ENCODE measurements at regions not wholly inside any gene's neighbourhood (a gene's known extent, or its start where the extent isn't known, plus 50 kb on each side); places are given as distances from the start of the nearest gene placed in this dataset.

DNA sequence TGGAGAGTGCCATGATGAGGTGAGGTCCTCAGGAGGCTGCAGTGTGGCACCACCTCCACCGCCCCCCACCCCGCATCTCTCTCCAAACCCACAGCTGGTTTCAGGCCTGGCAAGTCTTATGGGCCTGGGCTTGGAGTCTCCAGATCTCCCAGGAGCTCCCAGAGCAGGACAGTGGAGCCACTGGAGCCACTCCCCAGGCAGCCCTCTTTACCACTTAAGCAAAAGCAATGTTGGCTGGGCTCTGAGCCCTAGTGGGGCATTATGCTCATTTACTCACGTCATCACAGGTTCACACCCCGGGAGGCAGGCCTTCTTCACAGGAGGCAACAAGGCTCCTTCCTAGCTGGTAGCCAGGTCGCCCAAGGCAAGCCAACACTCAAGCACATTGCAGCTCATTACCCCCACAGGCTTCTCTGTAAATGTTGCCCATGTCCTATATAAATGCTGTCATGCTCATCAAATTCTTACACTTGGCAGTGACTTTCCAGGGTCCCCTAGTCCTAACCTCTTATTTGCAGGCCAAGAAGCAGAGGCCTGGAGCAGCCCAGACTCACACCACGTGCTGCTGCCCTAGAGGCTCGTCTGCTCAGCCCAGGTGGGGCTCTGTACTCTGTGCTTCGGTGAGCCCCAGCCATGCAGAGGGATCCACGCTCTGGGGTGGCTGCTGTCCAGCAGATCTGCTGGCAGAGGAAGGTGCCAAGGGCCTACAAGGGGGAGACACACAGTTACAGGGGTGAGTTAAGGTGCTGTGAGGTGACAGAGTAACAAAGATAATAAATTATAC is 459.3 kb downstream of the MATN1 start:
- no peaks in the 10 kb centered on the region for H3K36me3 ChIP-seq (ENCODE audit: insufficient read depth, low read length)
- no peak overlapping the region for H3K27ac Mint-ChIP-seq (ENCODE audit: unreplicated experiment)
- no peak overlapping the region for H3K27ac ChIP-seq (ENCODE audit: low read depth, low read length)
- H3K36me3 Mint-ChIP-seq (ENCODE audit: low read depth, unreplicated experiment): no peaks in the 10 kb centered on the region
- no peak overlapping the region for H2AFZ ChIP-seq (ENCODE audit: low read depth, low read length)
- no peak overlapping the region for H3K9ac ChIP-seq (ENCODE audit: low read length)
- no peaks in the 10 kb centered on the region for H3K4me1 ChIP-seq (ENCODE audit: insufficient read depth, low read length)
- H3K9me3 ChIP-seq (ENCODE audit: insufficient read depth, low read depth, low read length): no peaks in the 10 kb centered on the region
- H4K20me1 ChIP-seq (ENCODE audit: insufficient read depth, low read length): no peaks in the 10 kb centered on the region
- no peaks in the 10 kb centered on the region for H3K27me3 ChIP-seq (ENCODE audit: insufficient read depth, low read length)
- peaks cover 11% of the 10 kb centered on the region for H3K9me3 Mint-ChIP-seq (ENCODE audit: unreplicated experiment)
- H3K4me3 Mint-ChIP-seq (ENCODE audit: unreplicated experiment): no peak overlapping the region
- no peaks in the 10 kb centered on the region for H3K4me1 Mint-ChIP-seq (ENCODE audit: low read depth, unreplicated experiment)
- TF ChIP-seq, protein P1, sequence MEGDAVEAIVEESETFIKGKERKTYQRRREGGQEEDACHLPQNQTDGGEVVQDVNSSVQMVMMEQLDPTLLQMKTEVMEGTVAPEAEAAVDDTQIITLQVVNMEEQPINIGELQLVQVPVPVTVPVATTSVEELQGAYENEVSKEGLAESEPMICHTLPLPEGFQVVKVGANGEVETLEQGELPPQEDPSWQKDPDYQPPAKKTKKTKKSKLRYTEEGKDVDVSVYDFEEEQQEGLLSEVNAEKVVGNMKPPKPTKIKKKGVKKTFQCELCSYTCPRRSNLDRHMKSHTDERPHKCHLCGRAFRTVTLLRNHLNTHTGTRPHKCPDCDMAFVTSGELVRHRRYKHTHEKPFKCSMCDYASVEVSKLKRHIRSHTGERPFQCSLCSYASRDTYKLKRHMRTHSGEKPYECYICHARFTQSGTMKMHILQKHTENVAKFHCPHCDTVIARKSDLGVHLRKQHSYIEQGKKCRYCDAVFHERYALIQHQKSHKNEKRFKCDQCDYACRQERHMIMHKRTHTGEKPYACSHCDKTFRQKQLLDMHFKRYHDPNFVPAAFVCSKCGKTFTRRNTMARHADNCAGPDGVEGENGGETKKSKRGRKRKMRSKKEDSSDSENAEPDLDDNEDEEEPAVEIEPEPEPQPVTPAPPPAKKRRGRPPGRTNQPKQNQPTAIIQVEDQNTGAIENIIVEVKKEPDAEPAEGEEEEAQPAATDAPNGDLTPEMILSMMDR (IDR thresholded peaks at IDR 0.05; ENCODE audit: insufficient read depth, low read depth, low read length): no peak
- TF ChIP-seq EZH2 (IDR thresholded peaks at IDR 0.05; ENCODE audit: insufficient read depth, low read length): no peak
- peaks cover 56% of the 10 kb centered on the region for H3K27me3 Mint-ChIP-seq (ENCODE audit: low read depth, unreplicated experiment)
- DNase-seq (ENCODE audit: low read depth) (no peak), FAIRE-seq (no peak)
- no peak overlapping the region for H3K4me3 ChIP-seq (ENCODE audit: insufficient read depth, low read depth, low read length)
- no peaks in the 10 kb centered on the region for H3K79me2 ChIP-seq (ENCODE audit: insufficient read depth, low read length)
- H3K4me2 ChIP-seq (ENCODE audit: low read length): no peak overlapping the region

DNA sequence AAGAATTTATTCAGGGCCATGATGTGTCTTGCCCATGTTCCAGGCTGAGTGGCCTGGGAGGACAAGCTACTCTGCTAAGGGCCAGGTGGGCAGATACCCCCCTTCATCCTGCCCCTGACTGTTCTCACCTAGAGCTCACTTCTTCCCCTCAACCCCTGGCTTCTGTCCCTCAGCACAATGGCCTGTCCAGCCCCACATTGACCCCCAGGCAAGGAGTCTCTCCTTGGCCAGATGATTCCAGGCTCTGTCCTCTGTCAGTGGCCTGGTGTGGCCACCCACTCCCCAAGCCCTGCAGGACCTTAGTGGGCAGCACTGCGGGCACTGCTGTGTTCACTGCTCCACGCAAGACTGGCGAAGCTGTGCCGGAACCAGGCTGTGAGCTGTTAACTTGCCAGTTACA is 460.0 kb downstream of the MATN1 start:
- no peaks in the 10 kb centered on the region for H4K20me1 ChIP-seq (ENCODE audit: insufficient read depth, low read length)
- H2AFZ ChIP-seq (ENCODE audit: low read depth, low read length): no peak overlapping the region
- FAIRE-seq (no peak), DNase-seq (ENCODE audit: low read depth) (no peak)
- no peak overlapping the region for H3K27ac ChIP-seq (ENCODE audit: low read depth, low read length)
- Mint-ChIP-seq H3K36me3 (ENCODE audit: low read depth, unreplicated experiment) (no peaks in the 10 kb centered on the region), H3K27ac (ENCODE audit: unreplicated experiment) (no peak overlapping the region), H3K4me3 (ENCODE audit: unreplicated experiment) (no peak overlapping the region), H3K4me1 (ENCODE audit: low read depth, unreplicated experiment) (no peaks in the 10 kb centered on the region), H3K9me3 (ENCODE audit: unreplicated experiment) (peaks cover 11% of the 10 kb centered on the region), H3K27me3 (ENCODE audit: low read depth, unreplicated experiment) (peaks cover 56% of the 10 kb centered on the region)
- TF ChIP-seq, protein P1 (IDR thresholded peaks at IDR 0.05; ENCODE audit: insufficient read depth, low read depth, low read length): no peak
- TF ChIP-seq EZH2 (IDR thresholded peaks at IDR 0.05; ENCODE audit: insufficient read depth, low read length): no peak
- H3K9me3 ChIP-seq (ENCODE audit: insufficient read depth, low read depth, low read length): no peaks in the 10 kb centered on the region
- H3K9ac ChIP-seq (ENCODE audit: low read length): no peak overlapping the region
- H3K4me1 ChIP-seq (ENCODE audit: insufficient read depth, low read length): no peaks in the 10 kb centered on the region
- H3K4me2 ChIP-seq (ENCODE audit: low read length): no peak overlapping the region
- H3K36me3 ChIP-seq (ENCODE audit: insufficient read depth, low read length): no peaks in the 10 kb centered on the region
- H3K27me3 ChIP-seq (ENCODE audit: insufficient read depth, low read length): no peaks in the 10 kb centered on the region
- H3K79me2 ChIP-seq (ENCODE audit: insufficient read depth, low read length): no peaks in the 10 kb centered on the region
- no peak overlapping the region for H3K4me3 ChIP-seq (ENCODE audit: insufficient read depth, low read depth, low read length)

- Histone ChIP-seq H3K4me2 (ENCODE audit: low read length) (no peak overlapping the region), H3K9me3 (ENCODE audit: insufficient read depth, low read depth, low read length) (no peaks in the 10 kb centered on the region), H2AFZ (ENCODE audit: low read depth, low read length) (no peak overlapping the region), H3K79me2 (ENCODE audit: insufficient read depth, low read length) (no peaks in the 10 kb centered on the region), H4K20me1 (ENCODE audit: insufficient read depth, low read length) (no peaks in the 10 kb centered on the region), H3K9ac (ENCODE audit: low read length) (no peak overlapping the region), H3K36me3 (ENCODE audit: insufficient read depth, low read length) (no peaks in the 10 kb centered on the region), H3K27me3 (ENCODE audit: insufficient read depth, low read length) (no peaks in the 10 kb centered on the region), H3K4me3 (ENCODE audit: insufficient read depth, low read depth, low read length) (no peak overlapping the region), H3K27ac (ENCODE audit: low read depth, low read length) (no peak overlapping the region), H3K4me1 (ENCODE audit: insufficient read depth, low read length) (no peaks in the 10 kb centered on the region)
- Mint-ChIP-seq H3K36me3 (ENCODE audit: low read depth, unreplicated experiment) (no peaks in the 10 kb centered on the region), H3K4me3 (ENCODE audit: unreplicated experiment) (no peak overlapping the region), H3K9me3 (ENCODE audit: unreplicated experiment) (peaks cover 11% of the 10 kb centered on the region), H3K4me1 (ENCODE audit: low read depth, unreplicated experiment) (no peaks in the 10 kb centered on the region), H3K27me3 (ENCODE audit: low read depth, unreplicated experiment) (peaks cover 54% of the 10 kb centered on the region), H3K27ac (ENCODE audit: unreplicated experiment) (no peak overlapping the region)
- DNase-seq (ENCODE audit: low read depth) (no peak), FAIRE-seq (no peak)
- no peak for TF ChIP-seq EZH2 (IDR thresholded peaks at IDR 0.05; ENCODE audit: insufficient read depth, low read length)
- TF ChIP-seq, protein P1 (IDR thresholded peaks at IDR 0.05; ENCODE audit: insufficient read depth, low read depth, low read length): no peak
Measured at GRCh38 chr1:30262158-30262557, 461.2 kb downstream of the MATN1 start.
